Activated CD8-positive, alpha-beta T cell treated with anti-CD3 and anti-CD28 coated beads, Interleukin-2, amount 10 ng/mL, durations not matched to agents 7 days and 5 days (primary cell): ENCODE measurements at regions not wholly inside any gene's neighbourhood (a gene's known extent, or its start where the extent isn't known, plus 50 kb on each side); places are given as distances from the start of the nearest gene placed in this dataset.
A peak's percentile ranks its signal among the peaks of the same experiment; 100 is the strongest.
"Not testable (repeated sequence)": the region's sequence is repeated elsewhere in the genome, so short reads cannot be mapped to it uniquely, and the experiment has no call there.

ENCODE experiments used
- ATAC-seq: fragments of 150-1000 bp; cut with Tn5 transposase; one replicate; pipeline ENCODE4 v1.10.0; 2021; ENCODE audit warnings: moderate library complexity
- CTCF ChIA-PET: fragments of 350-600 bp; sonication (Branson Sonifier 250); formaldehyde crosslinking; loops from one replicate; lab custom pipeline; 2021; ENCODE audit warnings: antibody characterized with exemption; lab: Charles Lee
- POLR2A ChIA-PET: fragments of 350-600 bp; sonication (Branson Sonifier 250); formaldehyde crosslinking; loops from one replicate; lab custom pipeline; 2021; ENCODE audit warnings: antibody characterized with exemption; lab: Charles Lee
- DNase-seq: peaks from one replicate; pipeline ENCODE4 v3.0.0-alpha.2; 2020
- H3K27ac Mint-ChIP-seq: one replicate; pipeline ENCODE4 v1.8.0; 2021; ENCODE audit warnings: mild to moderate bottlenecking, mixed read lengths
- H3K27me3 Mint-ChIP-seq: one replicate; pipeline ENCODE4 v1.8.0; 2021; ENCODE audit warnings: low read depth, mixed read lengths
- H3K36me3 Mint-ChIP-seq: one replicate; pipeline ENCODE4 v1.8.0; 2021; ENCODE audit warnings: low read depth, mixed read lengths
- H3K4me1 Mint-ChIP-seq: one replicate; pipeline ENCODE4 v1.8.0; 2021; ENCODE audit warnings: low read depth, mixed read lengths
- H3K4me3 Mint-ChIP-seq: one replicate; pipeline ENCODE4 v1.8.0; 2021; ENCODE audit warnings: mild to moderate bottlenecking, mixed read lengths
- H3K9me3 Mint-ChIP-seq: one replicate; pipeline ENCODE4 v1.8.0; 2022; ENCODE audit warnings: mixed read lengths; ENCODE audit not compliant: insufficient read depth

DNA sequence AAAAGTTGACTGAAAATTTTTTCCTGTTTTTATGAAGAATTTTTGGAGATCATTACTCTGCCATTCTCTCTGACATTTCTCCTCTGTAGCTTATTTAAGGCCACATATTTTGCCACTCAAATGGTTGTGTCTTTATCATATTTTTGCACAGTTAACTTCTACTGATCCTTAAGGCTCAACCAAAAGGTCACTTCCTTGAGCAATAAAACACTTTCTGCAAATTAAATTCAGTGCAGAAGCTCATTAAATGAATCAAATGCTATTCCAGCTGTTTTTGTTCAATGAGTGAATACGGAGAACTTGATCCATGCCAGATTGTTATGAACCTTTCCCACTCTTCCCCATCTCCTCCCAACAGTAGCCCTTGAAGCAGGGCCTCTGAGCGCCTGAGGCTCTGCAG, 93.8 kb upstream of the EPB41L4A start:
- H3K36me3 Mint-ChIP-seq: no peaks in the 10 kb centered on the region
- no peak overlapping the region for H3K27ac Mint-ChIP-seq
- ChIA-PET POLR2A (no interaction called here), CTCF (interaction anchor here (1.0 to 1.5 kb wide), 2 partner anchors 18 to 20 kb away, joined by 3 to 4 read pairs; no protein-coding TSS in a partner anchor)
- no peaks in the 10 kb centered on the region for H3K4me1 Mint-ChIP-seq
- DNase-seq (no peak), ATAC-seq (no peak)
- H3K27me3 Mint-ChIP-seq: no peaks in the 10 kb centered on the region
- H3K9me3 Mint-ChIP-seq: no peaks in the 10 kb centered on the region
- H3K4me3 Mint-ChIP-seq: no peak overlapping the region

DNA sequence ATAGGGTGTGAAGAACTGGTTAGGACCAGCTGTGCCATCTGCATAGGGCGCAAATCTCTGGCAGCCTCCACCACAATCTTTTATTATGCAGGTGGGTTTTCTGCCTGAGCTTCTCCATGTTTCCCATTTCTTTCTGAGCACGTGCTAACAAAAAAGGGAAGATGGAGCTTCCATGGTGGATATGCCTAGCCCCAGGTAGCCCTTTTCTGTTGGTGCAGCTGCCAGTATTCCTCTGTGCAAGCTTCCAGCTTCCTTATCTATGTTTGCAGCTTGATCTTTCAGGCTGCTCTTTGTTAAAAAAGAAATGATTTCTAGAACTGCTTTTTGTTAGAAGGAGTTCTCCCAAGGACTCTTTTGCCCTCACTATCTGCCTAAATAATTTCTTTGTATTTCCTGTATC, 95.0 kb upstream of the EPB41L4A start:
- no peak overlapping the region for H3K4me3 Mint-ChIP-seq
- POLR2A ChIA-PET: no interaction called here
- no peak overlapping the region for H3K27ac Mint-ChIP-seq
- no peaks in the 10 kb centered on the region for H3K27me3 Mint-ChIP-seq
- CTCF ChIA-PET: interaction anchor here (1.1 to 1.5 kb wide), 2 partner anchors 22 to 37 kb away, joined by 3 to 4 read pairs; no protein-coding TSS in a partner anchor
- no peaks in the 10 kb centered on the region for H3K4me1 Mint-ChIP-seq
- no peak for ATAC-seq
- no peak for DNase-seq
- H3K9me3 Mint-ChIP-seq: no peaks in the 10 kb centered on the region
- H3K36me3 Mint-ChIP-seq: no peaks in the 10 kb centered on the region

DNA sequence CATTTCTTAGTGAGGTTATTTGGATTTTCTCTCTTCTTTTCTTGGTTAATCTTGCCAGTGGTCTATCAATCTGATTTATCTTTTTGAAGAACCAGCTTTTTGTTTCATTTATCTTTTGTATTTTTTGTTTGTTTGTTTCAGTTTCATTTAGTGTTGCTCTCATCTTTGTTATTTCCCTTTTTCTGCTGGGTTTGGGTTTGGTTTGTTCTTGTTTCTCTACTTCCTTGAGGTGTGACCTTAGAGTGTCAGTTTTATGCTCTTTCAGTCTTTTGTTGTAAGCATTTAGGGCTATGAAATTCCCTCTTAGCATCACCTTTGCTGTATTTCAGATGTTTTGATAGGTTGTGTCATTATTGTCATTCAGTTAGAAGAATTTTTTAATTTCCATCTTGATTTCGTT, 101.4 kb upstream of the EPB41L4A start:
- peaks cover 14% of the 10 kb centered on the region for H3K27me3 Mint-ChIP-seq
- POLR2A ChIA-PET, H3K36me3 Mint-ChIP-seq, CTCF ChIA-PET, H3K9me3 Mint-ChIP-seq, ATAC-seq, DNase-seq: not testable (repeated sequence)
- peak overlapping the region; percentile 51 for H3K27ac Mint-ChIP-seq
- H3K4me3 Mint-ChIP-seq: peak overlapping the region; percentile 26
- H3K4me1 Mint-ChIP-seq: peaks cover 12% of the 10 kb centered on the region

DNA sequence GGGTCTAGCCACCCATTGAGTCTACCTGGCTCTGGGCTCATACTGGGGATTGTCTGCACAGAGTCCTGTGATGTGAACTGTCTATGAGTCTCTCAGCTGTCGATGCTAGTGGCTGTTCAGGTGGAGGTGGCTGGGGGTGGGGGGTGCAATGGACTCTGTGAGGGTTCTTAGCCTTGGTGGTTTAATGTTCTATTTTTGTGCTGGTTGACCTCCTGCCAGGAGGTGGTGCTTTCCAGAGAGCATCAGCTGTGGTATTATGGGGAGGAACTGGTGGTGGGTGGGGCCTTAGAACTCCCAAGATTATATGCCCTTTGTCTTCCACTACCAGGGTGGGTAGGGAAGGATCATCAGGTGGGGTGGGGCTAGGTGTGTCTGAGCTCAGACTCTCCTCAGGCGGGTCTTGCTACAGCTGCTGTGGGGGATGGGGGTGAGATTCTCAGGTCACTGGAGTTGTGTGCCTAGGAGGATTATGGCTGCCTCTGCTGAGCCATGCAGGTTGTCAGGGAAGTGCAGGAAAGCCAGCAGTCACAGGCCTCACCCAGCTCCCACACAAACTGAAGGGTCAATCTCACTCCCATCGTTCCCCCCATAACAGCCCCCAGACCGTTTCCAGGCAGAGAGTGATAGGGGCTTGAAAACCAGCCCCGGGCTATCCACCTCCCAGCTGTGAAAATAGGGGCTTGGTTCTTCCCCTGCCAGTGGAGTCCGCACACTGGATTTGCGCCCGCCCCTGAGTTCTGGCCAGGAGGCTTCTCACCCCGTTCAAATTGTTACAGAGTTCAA, 104.0 kb upstream of the EPB41L4A start:
- H3K9me3 Mint-ChIP-seq, DNase-seq, H3K4me3 Mint-ChIP-seq, POLR2A ChIA-PET, H3K36me3 Mint-ChIP-seq, H3K27ac Mint-ChIP-seq, ATAC-seq: not testable (repeated sequence)
- Mint-ChIP-seq H3K27me3 (peaks cover 14% of the 10 kb centered on the region), H3K4me1 (peaks cover 12% of the 10 kb centered on the region)
- CTCF ChIA-PET: interaction anchor here (1.1 kb wide), 1 partner anchor 347 kb away, joined by 3 read pairs; no protein-coding TSS in a partner anchor

DNA sequence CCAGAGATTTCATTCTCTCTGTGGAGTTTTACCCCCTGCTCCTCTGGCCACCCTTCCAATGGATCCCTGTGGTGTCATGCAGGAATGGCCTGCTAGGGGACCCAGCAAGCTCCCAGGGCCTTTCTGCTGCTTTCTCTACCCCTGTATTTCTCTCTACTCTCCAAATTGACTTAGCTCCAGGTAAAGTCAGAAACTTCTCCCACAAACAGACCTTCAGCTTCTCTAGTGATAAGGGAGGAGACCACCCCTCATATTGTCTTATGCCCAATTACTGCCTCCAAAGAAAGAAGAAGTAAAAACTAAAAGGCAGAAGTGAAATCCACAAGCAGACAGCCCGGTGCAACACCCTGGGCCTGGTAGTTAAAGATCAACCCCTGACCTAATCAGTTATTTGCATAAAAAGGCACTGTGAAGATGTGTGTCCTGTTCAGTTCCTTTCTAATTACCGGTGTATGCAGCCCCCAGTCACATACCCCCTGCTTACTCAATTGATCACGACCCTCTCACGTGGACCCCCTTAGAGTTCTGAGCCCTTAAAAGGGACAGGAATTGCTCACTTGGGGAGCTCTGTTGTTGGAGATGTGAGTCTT, 104.7 kb upstream of the EPB41L4A start:
- H3K36me3 Mint-ChIP-seq, CTCF ChIA-PET, POLR2A ChIA-PET, ATAC-seq, H3K4me3 Mint-ChIP-seq, H3K9me3 Mint-ChIP-seq, DNase-seq, H3K27ac Mint-ChIP-seq: not testable (repeated sequence)
- H3K27me3 Mint-ChIP-seq: peaks cover 14% of the 10 kb centered on the region
- H3K4me1 Mint-ChIP-seq: peaks cover 12% of the 10 kb centered on the region

DNA sequence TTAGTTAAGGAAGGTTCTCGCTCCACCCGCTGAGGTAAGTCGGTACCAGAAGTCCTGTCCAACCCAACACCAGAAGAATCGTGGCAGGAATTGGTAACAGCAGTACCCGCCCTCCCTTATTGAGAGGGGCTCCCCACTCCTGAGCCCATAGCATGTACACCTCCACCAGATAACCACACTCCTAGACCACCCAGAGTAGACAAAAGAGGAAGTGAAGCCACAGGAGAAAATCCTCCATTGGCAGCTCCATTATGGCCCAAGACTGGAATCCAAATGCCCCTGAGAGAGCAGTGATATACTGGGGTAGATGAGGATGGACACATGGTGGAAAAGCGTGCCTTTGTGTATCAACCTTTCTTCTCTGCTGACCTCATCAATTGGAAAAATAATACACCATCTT, 106.1 kb upstream of the EPB41L4A start:
- ChIA-PET CTCF (no interaction called here), POLR2A (no interaction called here)
- peaks cover 9% of the 10 kb centered on the region for H3K4me1 Mint-ChIP-seq
- no peaks in the 10 kb centered on the region for H3K9me3 Mint-ChIP-seq
- DNase-seq: no peak
- H3K4me3 Mint-ChIP-seq: no peak overlapping the region
- no peak overlapping the region for H3K27ac Mint-ChIP-seq
- H3K36me3 Mint-ChIP-seq: no peaks in the 10 kb centered on the region
- peaks cover 12% of the 10 kb centered on the region for H3K27me3 Mint-ChIP-seq
- no peak for ATAC-seq

DNA sequence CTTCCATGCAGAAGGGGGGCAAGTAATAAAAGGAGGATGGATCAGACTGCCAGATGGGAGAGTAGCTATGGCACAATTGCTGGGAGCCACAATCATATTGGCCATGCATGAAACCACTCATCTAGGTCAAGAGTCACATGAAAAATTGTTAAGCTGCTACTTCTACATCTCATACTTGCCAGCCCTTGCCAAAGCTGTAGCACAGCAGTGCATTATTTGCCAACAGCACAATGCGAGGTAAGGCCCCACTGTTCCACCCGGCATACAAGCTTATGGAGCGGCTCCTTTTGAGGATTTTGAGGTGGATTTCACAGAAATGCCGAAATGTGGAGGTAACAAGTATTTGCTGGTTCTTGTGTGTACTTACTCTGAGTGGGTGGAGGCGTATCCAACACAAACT, 109.9 kb upstream of the EPB41L4A start:
- H3K27me3 Mint-ChIP-seq: no peaks in the 10 kb centered on the region
- H3K4me1 Mint-ChIP-seq: no peaks in the 10 kb centered on the region
- no peaks in the 10 kb centered on the region for H3K36me3 Mint-ChIP-seq
- DNase-seq: no peak
- no peaks in the 10 kb centered on the region for H3K9me3 Mint-ChIP-seq
- H3K4me3 Mint-ChIP-seq: no peak overlapping the region
- CTCF ChIA-PET: interaction anchor here (1.2 to 2.5 kb wide), 3 partner anchors 9 to 354 kb away, joined by 3 to 7 read pairs (median 5); no protein-coding TSS in a partner anchor
- POLR2A ChIA-PET: no interaction called here
- no peak for ATAC-seq
- H3K27ac Mint-ChIP-seq: no peak overlapping the region

DNA sequence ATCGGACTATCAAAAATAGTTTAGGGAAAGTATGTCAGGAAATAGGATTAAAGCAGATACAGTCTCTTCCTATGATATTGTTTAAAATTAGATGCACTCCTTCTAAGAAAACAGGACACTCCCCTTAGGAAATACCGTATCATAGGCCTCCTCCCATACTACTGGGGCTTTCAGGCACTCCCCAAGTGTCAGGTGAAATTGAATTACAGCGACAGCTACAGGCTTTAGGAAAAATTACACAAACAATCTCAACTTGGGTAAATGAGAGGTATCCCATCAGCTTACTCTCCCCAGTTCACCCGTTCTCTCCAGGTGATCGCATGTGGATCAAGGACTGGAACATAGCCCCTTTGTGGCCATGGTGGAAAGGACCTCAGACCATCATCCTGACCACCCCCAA, 110.4 kb upstream of the EPB41L4A start:
- no peaks in the 10 kb centered on the region for H3K9me3 Mint-ChIP-seq
- H3K27ac Mint-ChIP-seq: no peak overlapping the region
- ChIA-PET POLR2A (no interaction called here), CTCF (interaction anchor here (1.2 to 2.5 kb wide), 3 partner anchors 9 to 355 kb away, joined by 3 to 7 read pairs (median 5); no protein-coding TSS in a partner anchor)
- H3K4me3 Mint-ChIP-seq: no peak overlapping the region
- H3K4me1 Mint-ChIP-seq: no peaks in the 10 kb centered on the region
- no peaks in the 10 kb centered on the region for H3K27me3 Mint-ChIP-seq
- ATAC-seq: no peak
- no peaks in the 10 kb centered on the region for H3K36me3 Mint-ChIP-seq
- DNase-seq: no peak

DNA sequence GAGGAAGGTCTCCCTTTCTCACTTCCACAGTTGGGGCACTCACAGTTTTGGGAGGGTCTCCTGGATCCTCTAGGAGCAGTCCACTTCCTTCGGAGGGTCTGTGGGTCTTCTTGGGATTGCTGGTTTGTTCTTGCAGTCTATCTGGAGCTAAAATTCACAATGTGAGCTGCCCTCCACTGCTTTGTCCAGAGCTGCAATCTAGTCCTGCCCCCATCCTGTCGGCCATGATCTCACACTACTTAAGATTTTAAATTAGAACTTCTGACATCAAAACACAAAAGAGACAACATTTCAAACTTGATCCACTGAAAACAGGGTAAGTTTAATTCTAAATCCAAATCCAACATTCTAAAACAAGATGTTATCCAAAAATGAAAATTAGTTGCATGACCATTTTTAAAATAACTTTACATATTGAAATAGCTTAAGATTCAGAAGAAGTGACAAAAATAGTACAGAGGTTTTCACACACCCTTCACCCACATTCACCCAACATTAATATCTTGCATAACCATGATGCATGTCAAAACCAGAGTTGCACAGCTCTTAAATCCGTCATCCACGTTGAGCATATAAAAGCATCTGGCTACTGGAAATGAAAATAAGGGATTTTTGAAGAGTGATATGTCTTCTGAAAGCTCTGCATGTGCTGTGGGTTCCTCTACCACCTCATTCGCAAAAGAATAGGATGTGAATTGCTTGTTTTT, 113.7 kb upstream of the EPB41L4A start:
- ChIA-PET POLR2A (no interaction called here), CTCF (interaction anchor here (1.3 kb wide), 1 partner anchor 225 kb away, joined by 5 read pairs; no protein-coding TSS in a partner anchor)
- H3K27me3 Mint-ChIP-seq: peaks cover 1% of the 10 kb centered on the region
- no peak overlapping the region for H3K4me3 Mint-ChIP-seq
- ATAC-seq (no peak), DNase-seq (no peak)
- no peaks in the 10 kb centered on the region for H3K4me1 Mint-ChIP-seq
- no peaks in the 10 kb centered on the region for H3K36me3 Mint-ChIP-seq
- H3K27ac Mint-ChIP-seq: no peak overlapping the region
- no peaks in the 10 kb centered on the region for H3K9me3 Mint-ChIP-seq

DNA sequence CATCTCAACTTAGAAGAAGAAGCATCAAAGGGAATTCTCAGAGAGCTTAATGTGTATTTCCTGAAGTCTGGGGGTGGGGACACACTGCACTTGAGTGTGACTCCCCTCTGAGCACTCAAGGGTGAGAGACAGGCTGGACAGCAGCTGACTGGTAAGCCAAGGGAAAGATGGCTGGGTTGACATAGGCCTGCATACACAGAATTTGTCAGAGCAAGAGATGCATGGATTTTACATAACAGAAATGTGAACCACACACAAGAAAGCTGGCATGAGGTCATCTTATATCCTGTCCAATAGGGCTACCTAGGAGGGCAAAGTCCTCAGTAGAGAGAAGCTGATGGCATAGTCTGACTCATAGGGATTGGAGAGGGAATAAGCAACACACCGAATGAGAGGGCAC, 114.3 kb upstream of the EPB41L4A start:
- ATAC-seq (no peak), DNase-seq (no peak)
- ChIA-PET CTCF (interaction anchor here (1.3 kb wide), 1 partner anchor 224 kb away, joined by 5 read pairs; no protein-coding TSS in a partner anchor), POLR2A (no interaction called here)
- Mint-ChIP-seq H3K4me1 (no peaks in the 10 kb centered on the region), H3K27me3 (peaks cover 1% of the 10 kb centered on the region), H3K36me3 (no peaks in the 10 kb centered on the region), H3K4me3 (no peak overlapping the region), H3K9me3 (no peaks in the 10 kb centered on the region), H3K27ac (no peak overlapping the region)

DNA sequence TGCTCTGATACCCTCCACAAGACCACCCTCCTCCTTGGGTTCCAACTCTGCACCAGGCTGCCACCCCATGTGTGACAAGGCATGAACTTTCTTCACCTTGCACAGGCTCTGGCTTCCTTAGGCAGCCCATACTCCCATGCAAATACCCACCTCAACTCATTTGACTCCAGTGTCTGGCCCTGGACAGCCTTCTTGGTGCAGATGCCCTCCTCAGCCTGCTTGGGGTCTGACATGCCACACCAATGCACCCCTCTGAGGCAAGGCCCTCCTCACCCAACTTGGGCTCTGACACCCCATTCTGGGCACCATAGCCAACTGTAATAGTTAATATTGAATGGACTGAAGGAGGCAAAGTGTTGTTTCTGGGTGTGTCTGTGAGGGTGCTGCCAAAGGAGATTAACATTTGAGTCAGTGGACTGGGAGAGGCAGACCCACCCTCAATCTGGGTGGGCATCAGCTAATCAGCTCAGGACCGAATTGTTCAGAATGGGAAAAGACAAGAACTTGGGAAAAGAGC, 115.0 kb upstream of the EPB41L4A start:
- CTCF ChIA-PET: no interaction called here
- Mint-ChIP-seq H3K4me3 (no peak overlapping the region), H3K4me1 (no peaks in the 10 kb centered on the region), H3K27ac (no peak overlapping the region), H3K9me3 (no peaks in the 10 kb centered on the region), H3K27me3 (peaks cover 1% of the 10 kb centered on the region), H3K36me3 (no peaks in the 10 kb centered on the region)
- DNase-seq: no peak
- POLR2A ChIA-PET: no interaction called here
- ATAC-seq: no peak
